HCT116 (cell line): ENCODE measurements at regions not wholly inside any gene's neighbourhood (a gene's known extent, or its start where the extent isn't known, plus 50 kb on each side); places are given as distances from the start of the nearest gene placed in this dataset.

Source experiments
- CBX3 ChIP-seq: IDR thresholded peaks from 2 replicates; pipeline ENCODE4 v1.6.1; 2012; ENCODE audit warnings: low read depth
- CTCF ChIP-seq, 3 experiments: fragments of 200-600 bp in 1 of 3; sonication (generic) in 1 of 3; IDR thresholded peaks in 2 of 3; conservative IDR thresholded peaks in 1 of 3; 2 replicates each; pipeline ENCODE4 v1.5.1; 2012 to 2017; ENCODE audit warnings: low read depth in 2 of 3, low read length in 2 of 3, antibody characterized with exemption in 1 of 3, borderline replicate concordance in 1 of 3, control low read depth in 1 of 3, mild to moderate bottlenecking in 1 of 3, mixed read lengths in 1 of 3, mixed run types in 1 of 3, moderate library complexity in 1 of 3; ENCODE audit not compliant: insufficient read depth in 1 of 3
- EZH2 ChIP-seq: fragments of 200-600 bp; sonication (generic); IDR thresholded peaks from 2 replicates; pipeline ENCODE4 v1.6.1; 2017; ENCODE audit warnings: antibody characterized with exemption, mixed run types
- MAX ChIP-seq: IDR thresholded peaks from 2 replicates; pipeline ENCODE4 v1.6.1; 2012
- YY1 ChIP-seq: IDR thresholded peaks from 2 replicates; pipeline ENCODE4 v1.6.1; 2011; ENCODE audit warnings: low read length, low read depth, moderate library complexity, mild to moderate bottlenecking; ENCODE audit not compliant: insufficient replicate concordance; ENCODE audit errors: extremely low read depth

GRCh38 chr6:7034055-7034454 lies 73.7 kb upstream of the RREB1 start:
- no peak for TF ChIP-seq CTCF (IDR thresholded peaks at IDR 0.05 in 2 of 3, conservative IDR thresholded peaks at IDR 0.05 in 1 of 3; ENCODE audit: borderline replicate concordance in 1 of 3, insufficient read depth in 1 of 3, low read depth in 2 of 3, low read length in 2 of 3)
- TF ChIP-seq YY1 = no peak
- no peak for TF ChIP-seq CBX3
- TF ChIP-seq MAX = no peak
- no peak for TF ChIP-seq EZH2
